ENCODE measurements at regions not wholly inside any gene's neighbourhood (a gene's known extent, or its start where the extent isn't known, plus 50 kb on each side); places are given as distances from the start of the nearest gene placed in this dataset.

GRCh38 chr13:50359779-50360178 is 344.5 kb downstream of the KCNRG start:
- no peak overlapping the region for H2AFZ ChIP-seq (ENCODE audit: low read depth, low read length, severe bottlenecking)
- H3F3A ChIP-seq (ENCODE audit: insufficient read depth): no peaks in the 10 kb centered on the region
- H4K20me1 ChIP-seq (ENCODE audit: low read depth, low read length): no peaks in the 10 kb centered on the region
- H3K9ac ChIP-seq (ENCODE audit: low read length): no peak overlapping the region
- no peaks in the 10 kb centered on the region for H3K27me3 ChIP-seq (ENCODE audit: low read length)
- no peaks in the 10 kb centered on the region for H3K9me2 ChIP-seq (replicated peaks; ENCODE audit: insufficient read depth, low read length)
- no peaks in the 10 kb centered on the region for H3K9me3 ChIP-seq (ENCODE audit: insufficient read depth, low read length)
- no peaks in the 10 kb centered on the region for H3K36me3 ChIP-seq (ENCODE audit: low read length)
- no peak overlapping the region for H3K27ac ChIP-seq (ENCODE audit: low read depth, low read length)
- H3K4me3 ChIP-seq (ENCODE audit: insufficient read depth, low read length, poor library complexity, severe bottlenecking): no peak overlapping the region
- no peak for TF ChIP-seq EZH2phosphoT487 (conservative IDR thresholded peaks at IDR 0.05; ENCODE audit: low read length)
- H3K4me2 ChIP-seq (ENCODE audit: low read depth, low read length, poor library complexity, severe bottlenecking): no peak overlapping the region
- H3K79me2 ChIP-seq (ENCODE audit: insufficient read depth, low read length): no peaks in the 10 kb centered on the region

GRCh38 chr13:50360637-50361036 is 345.4 kb downstream of the KCNRG start:
- no peak overlapping the region for H2AFZ ChIP-seq (ENCODE audit: low read depth, low read length, severe bottlenecking)
- H3K4me2 ChIP-seq (ENCODE audit: low read depth, low read length, poor library complexity, severe bottlenecking): no peak overlapping the region
- H3K27me3 ChIP-seq (ENCODE audit: low read length): no peaks in the 10 kb centered on the region
- no peak overlapping the region for H3K27ac ChIP-seq (ENCODE audit: low read depth, low read length)
- no peaks in the 10 kb centered on the region for H3K9me3 ChIP-seq (ENCODE audit: insufficient read depth, low read length)
- H3K4me3 ChIP-seq (ENCODE audit: insufficient read depth, low read length, poor library complexity, severe bottlenecking): no peak overlapping the region
- no peak overlapping the region for H3K9ac ChIP-seq (ENCODE audit: low read length)
- H4K20me1 ChIP-seq (ENCODE audit: low read depth, low read length): no peaks in the 10 kb centered on the region
- H3F3A ChIP-seq (ENCODE audit: insufficient read depth): no peaks in the 10 kb centered on the region
- H3K9me2 ChIP-seq (replicated peaks; ENCODE audit: insufficient read depth, low read length): no peaks in the 10 kb centered on the region
- no peaks in the 10 kb centered on the region for H3K79me2 ChIP-seq (ENCODE audit: insufficient read depth, low read length)
- TF ChIP-seq EZH2phosphoT487 (conservative IDR thresholded peaks at IDR 0.05; ENCODE audit: low read length): no peak
- no peak for TF ChIP-seq CTCF (IDR thresholded peaks at IDR 0.05; ENCODE audit: insufficient read depth, low read length, poor library complexity, severe bottlenecking)
- H3K36me3 ChIP-seq (ENCODE audit: low read length): no peaks in the 10 kb centered on the region

GRCh38 chr13:50361282-50361681 is 346.0 kb downstream of the KCNRG start:
- Histone ChIP-seq H3K9ac (ENCODE audit: low read length) (no peak overlapping the region), H3K4me2 (ENCODE audit: low read depth, low read length, poor library complexity, severe bottlenecking) (no peak overlapping the region), H2AFZ (ENCODE audit: low read depth, low read length, severe bottlenecking) (no peak overlapping the region), H3K27me3 (ENCODE audit: low read length) (no peaks in the 10 kb centered on the region), H3K9me2 (replicated peaks; ENCODE audit: insufficient read depth, low read length) (no peaks in the 10 kb centered on the region), H3K79me2 (ENCODE audit: insufficient read depth, low read length) (no peaks in the 10 kb centered on the region), H3F3A (ENCODE audit: insufficient read depth) (no peaks in the 10 kb centered on the region), H3K27ac (ENCODE audit: low read depth, low read length) (no peak overlapping the region), H3K9me3 (ENCODE audit: insufficient read depth, low read length) (no peaks in the 10 kb centered on the region), H3K36me3 (ENCODE audit: low read length) (no peaks in the 10 kb centered on the region), H3K4me3 (ENCODE audit: insufficient read depth, low read length, poor library complexity, severe bottlenecking) (no peak overlapping the region), H4K20me1 (ENCODE audit: low read depth, low read length) (no peaks in the 10 kb centered on the region)
- TF ChIP-seq CTCF (IDR thresholded peaks at IDR 0.05; ENCODE audit: insufficient read depth, low read length, poor library complexity, severe bottlenecking): no peak
- no peak for TF ChIP-seq EZH2phosphoT487 (conservative IDR thresholded peaks at IDR 0.05; ENCODE audit: low read length)

GRCh38 chr13:50365408-50366391 is 350.5 kb downstream of the KCNRG start:
- no peak overlapping the region for H3K27ac ChIP-seq (ENCODE audit: low read depth, low read length)
- no peak overlapping the region for H2AFZ ChIP-seq (ENCODE audit: low read depth, low read length, severe bottlenecking)
- H3K9me2 ChIP-seq (replicated peaks; ENCODE audit: insufficient read depth, low read length): no peaks in the 10 kb centered on the region
- H3K36me3 ChIP-seq (ENCODE audit: low read length): no peaks in the 10 kb centered on the region
- no peak overlapping the region for H3K4me2 ChIP-seq (ENCODE audit: low read depth, low read length, poor library complexity, severe bottlenecking)
- no peaks in the 10 kb centered on the region for H4K20me1 ChIP-seq (ENCODE audit: low read depth, low read length)
- H3K9ac ChIP-seq (ENCODE audit: low read length): no peak overlapping the region
- H3F3A ChIP-seq (ENCODE audit: insufficient read depth): no peaks in the 10 kb centered on the region
- no peak overlapping the region for H3K4me3 ChIP-seq (ENCODE audit: insufficient read depth, low read length, poor library complexity, severe bottlenecking)
- TF ChIP-seq CTCF (IDR thresholded peaks at IDR 0.05; ENCODE audit: insufficient read depth, low read length, poor library complexity, severe bottlenecking) (no peak), EZH2phosphoT487 (conservative IDR thresholded peaks at IDR 0.05; ENCODE audit: low read length) (no peak)
- H3K27me3 ChIP-seq (ENCODE audit: low read length): no peaks in the 10 kb centered on the region
- no peaks in the 10 kb centered on the region for H3K79me2 ChIP-seq (ENCODE audit: insufficient read depth, low read length)
- no peaks in the 10 kb centered on the region for H3K9me3 ChIP-seq (ENCODE audit: insufficient read depth, low read length)

Data from SU-DHL-6 (cell line).